Progenitor cell of endocrine pancreas (in vitro differentiated cells): ENCODE measurements at regions not wholly inside any gene's neighbourhood (a gene's known extent, or its start where the extent isn't known, plus 50 kb on each side); places are given as distances from the start of the nearest gene placed in this dataset.

ENCODE experiments used
- DNase-seq: peaks from one replicate; pipeline ENCODE4 v3.0.0; 2021; ENCODE audit warnings: low spot score; ENCODE audit not compliant: unreplicated experiment
- H3K27ac Mint-ChIP-seq: 2 replicates; pipeline ENCODE4 v1.8.0; 2021; ENCODE audit warnings: mild to moderate bottlenecking, moderate library complexity, mixed read lengths
- H3K27me3 Mint-ChIP-seq: 2 replicates; pipeline ENCODE4 v1.8.0; 2021; ENCODE audit warnings: mixed read lengths
- H3K36me3 Mint-ChIP-seq: 2 replicates; pipeline ENCODE4 v1.8.0; 2022; ENCODE audit warnings: mixed read lengths; ENCODE audit not compliant: insufficient read depth
- H3K4me1 Mint-ChIP-seq: 2 replicates; pipeline ENCODE4 v1.8.0; 2021; ENCODE audit warnings: low read depth, mixed read lengths
- H3K4me3 Mint-ChIP-seq: 2 replicates; pipeline ENCODE4 v1.8.0; 2021; ENCODE audit warnings: low read depth, mild to moderate bottlenecking, moderate library complexity, mixed read lengths
- H3K9me3 Mint-ChIP-seq: 2 replicates; pipeline ENCODE4 v1.8.0; 2021; ENCODE audit warnings: low read depth, mixed read lengths
- CTCF ChIP-seq: fragments of 200-600 bp; sonication (generic); IDR thresholded peaks from one replicate; pipeline ENCODE4 v1.5.0; 2021; ENCODE audit warnings: antibody characterized with exemption, mild to moderate bottlenecking; ENCODE audit not compliant: unreplicated experiment

- Mint-ChIP-seq H3K27me3 (no peaks in the 10 kb centered on the region), H3K27ac (no peak overlapping the region), H3K36me3 (no peaks in the 10 kb centered on the region), H3K4me1 (no peaks in the 10 kb centered on the region), H3K4me3 (no peak overlapping the region), H3K9me3 (no peaks in the 10 kb centered on the region)
- no peak for TF ChIP-seq CTCF
- no peak for DNase-seq
These were observed 190.3 kb upstream of the MAF start for GRCh38 chr16:79790854-79791253.

- no peak for DNase-seq
- Mint-ChIP-seq H3K27ac (no peak overlapping the region), H3K4me3 (no peak overlapping the region), H3K9me3 (no peaks in the 10 kb centered on the region), H3K4me1 (no peaks in the 10 kb centered on the region), H3K36me3 (no peaks in the 10 kb centered on the region), H3K27me3 (no peaks in the 10 kb centered on the region)
- no peak for TF ChIP-seq CTCF
These were observed 188.4 kb upstream of the MAF start for GRCh38 chr16:79788949-79789348.

- no peaks in the 10 kb centered on the region for H3K36me3 Mint-ChIP-seq
- no peaks in the 10 kb centered on the region for H3K4me1 Mint-ChIP-seq
- DNase-seq, result no peak
- no peak overlapping the region for H3K4me3 Mint-ChIP-seq
- H3K9me3 Mint-ChIP-seq, result no peaks in the 10 kb centered on the region
- H3K27ac Mint-ChIP-seq, result no peak overlapping the region
- TF ChIP-seq CTCF, result no peak
- H3K27me3 Mint-ChIP-seq, result no peaks in the 10 kb centered on the region
These were observed 185.9 kb upstream of the MAF start for GRCh38 chr16:79786389-79786788.

- DNase-seq, result no peak
- no peak overlapping the region for H3K27ac Mint-ChIP-seq
- TF ChIP-seq CTCF, result no peak
- no peaks in the 10 kb centered on the region for H3K36me3 Mint-ChIP-seq
- H3K27me3 Mint-ChIP-seq, result no peaks in the 10 kb centered on the region
- no peaks in the 10 kb centered on the region for H3K9me3 Mint-ChIP-seq
- H3K4me3 Mint-ChIP-seq, result no peak overlapping the region
- H3K4me1 Mint-ChIP-seq, result no peaks in the 10 kb centered on the region
These were observed 183.5 kb upstream of the MAF start for GRCh38 chr16:79784007-79784406.

GRCh38 chr16:79777679-79778078 is 177.1 kb upstream of the MAF start:
- TF ChIP-seq CTCF, result no peak
- no peak for DNase-seq
- no peak overlapping the region for H3K4me3 Mint-ChIP-seq
- H3K27me3 Mint-ChIP-seq, result no peaks in the 10 kb centered on the region
- no peaks in the 10 kb centered on the region for H3K36me3 Mint-ChIP-seq
- H3K9me3 Mint-ChIP-seq, result no peaks in the 10 kb centered on the region
- peaks cover 9% of the 10 kb centered on the region for H3K4me1 Mint-ChIP-seq
- H3K27ac Mint-ChIP-seq, result no peak overlapping the region
